ENCODE measurements at regions not wholly inside any gene's neighbourhood (a gene's known extent, or its start where the extent isn't known, plus 50 kb on each side); places are given as distances from the start of the nearest gene placed in this dataset.

DNA sequence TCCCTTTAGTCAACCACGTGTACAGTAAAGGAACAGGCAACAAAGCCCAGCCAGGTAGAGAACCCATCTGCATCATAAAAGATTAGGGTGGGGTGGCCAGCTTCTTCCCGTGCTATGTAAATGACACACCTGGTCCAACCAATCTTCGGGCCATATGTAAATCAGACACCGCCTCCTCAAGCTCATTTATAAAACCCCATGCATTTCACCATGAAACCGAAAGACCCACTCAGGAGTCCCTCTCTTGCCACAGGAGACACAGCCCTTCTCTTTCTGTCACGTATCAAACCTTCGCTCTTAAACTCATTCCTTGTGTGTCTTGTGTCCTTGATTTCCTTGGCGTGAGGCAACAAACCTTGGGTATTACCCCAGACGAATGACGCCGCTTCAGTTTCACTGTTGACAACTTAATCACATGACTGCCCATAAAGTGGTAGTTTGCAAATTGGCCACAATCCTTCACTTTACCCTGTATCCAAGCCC, 59.8 kb upstream of the TBPL2 start:
- ATAC-seq: no peak

GRCh38 chr14:55500708-55501107, 60.3 kb upstream of the TBPL2 start:
- no peak for ATAC-seq

DNA sequence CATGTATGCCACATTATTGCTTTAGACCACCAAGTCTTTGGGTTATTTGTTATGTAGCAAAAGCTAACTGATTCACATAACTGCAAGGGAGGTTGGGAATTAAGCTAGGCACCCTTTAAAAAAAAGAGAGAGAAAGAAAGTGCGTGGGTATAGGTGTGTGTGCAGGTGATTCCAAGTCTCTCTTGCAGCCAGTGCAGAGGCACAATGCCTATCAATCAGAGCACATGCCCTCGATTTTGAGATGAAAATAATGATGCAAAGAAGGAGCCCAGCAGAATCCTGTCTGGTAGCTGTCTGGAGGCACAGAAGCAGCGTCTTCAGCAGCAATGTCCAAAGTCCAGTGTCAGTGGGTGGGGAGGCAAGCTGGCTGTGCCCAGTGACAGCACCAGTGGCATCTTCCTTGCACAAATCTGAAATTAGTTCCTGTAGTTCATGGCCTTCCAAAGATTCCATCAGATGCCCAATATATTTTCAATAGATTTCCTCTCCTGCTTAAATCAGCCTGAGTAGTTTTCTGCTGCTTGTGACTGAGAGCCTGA, 62.4 kb upstream of the TBPL2 start:
- no peak for ATAC-seq

DNA sequence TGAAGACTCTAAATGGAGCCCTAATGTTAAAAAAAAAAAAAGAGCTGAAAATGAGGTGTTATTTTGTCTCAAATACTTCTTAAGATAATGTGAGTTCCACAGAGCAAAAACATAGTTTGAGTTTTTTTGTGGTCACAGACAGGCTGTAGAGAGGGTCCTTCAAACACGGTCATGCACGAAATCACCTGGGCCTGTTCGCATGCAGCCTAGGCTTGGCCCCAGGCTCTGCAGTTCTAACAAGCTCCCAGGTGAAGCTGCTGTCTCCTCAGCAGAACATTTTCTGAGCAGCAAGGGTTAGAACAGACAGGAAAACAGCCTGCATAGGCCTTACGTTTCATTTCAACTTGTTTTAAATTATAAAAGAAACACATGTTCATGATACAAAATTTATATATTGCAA, 65.4 kb upstream of the TBPL2 start:
- no peak for ATAC-seq

- ATAC-seq: no peak
Observed at GRCh38 chr14:55508676-55509075, 68.3 kb upstream of the TBPL2 start.

GRCh38 chr14:55512421-55512820, 67.6 kb upstream of the KTN1 start:
- no peak for ATAC-seq

DNA sequence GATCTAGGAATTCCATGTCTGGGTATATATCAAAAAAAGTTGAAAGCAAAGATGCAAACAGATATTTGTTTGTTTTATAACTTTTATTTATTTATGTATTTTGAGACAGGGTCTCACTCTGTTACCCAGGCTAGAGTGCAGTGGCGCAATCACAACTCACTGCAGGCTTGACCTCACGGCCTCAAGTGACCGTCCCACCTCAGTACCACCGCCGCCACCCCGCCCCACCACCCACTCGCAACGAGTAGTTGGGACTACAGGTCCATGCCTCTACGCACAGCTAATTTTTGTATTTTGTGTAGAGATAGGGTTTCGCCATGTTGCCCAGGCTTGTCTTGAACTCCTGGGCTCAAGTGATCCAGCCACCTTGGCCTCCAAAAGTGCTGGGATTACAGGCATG, 66.5 kb upstream of the KTN1 start:
- ATAC-seq: no peak

GRCh38 chr14:55514819-55515490, 65.1 kb upstream of the KTN1 start:
- ATAC-seq: peak; percentile 72

GRCh38 chr14:55516776-55517175, 63.2 kb upstream of the KTN1 start:
- no peak for ATAC-seq

GRCh38 chr14:55518391-55518790, 61.6 kb upstream of the KTN1 start:
- ATAC-seq: peak; percentile 23

DNA sequence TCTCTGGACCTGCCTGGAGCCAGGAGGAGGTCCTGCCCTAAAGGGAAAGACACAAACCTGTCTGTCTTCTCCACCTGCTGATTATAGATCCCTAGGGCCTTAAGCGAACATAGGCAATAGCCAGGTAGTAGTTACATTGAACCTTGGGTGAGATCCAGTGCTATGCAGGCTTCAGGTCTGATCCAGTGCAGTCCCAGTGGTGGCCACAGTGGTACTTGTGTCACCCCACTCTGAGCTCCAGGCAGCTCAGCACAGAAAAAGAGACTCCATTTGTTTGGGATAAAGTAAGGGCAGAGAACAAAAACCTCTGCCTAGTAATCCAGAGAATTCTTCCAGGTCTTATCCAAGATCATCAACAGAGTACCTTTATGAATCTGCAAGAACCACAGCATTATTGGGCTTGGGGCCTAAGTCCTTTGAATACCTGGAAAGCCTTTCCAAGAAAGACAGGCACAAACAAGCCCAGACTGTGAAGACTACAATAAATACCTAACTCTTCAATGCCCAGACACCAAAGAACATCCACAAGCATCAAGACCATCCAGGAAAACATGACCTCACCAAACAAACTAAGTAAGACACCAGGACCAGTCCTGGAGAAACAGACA, 60.4 kb upstream of the KTN1 start:
- ATAC-seq: peak; percentile 55

- no peak for ATAC-seq
Observed at GRCh38 chr14:55523321-55523720, 56.7 kb upstream of the KTN1 start.
